WTC11 (cell line): ENCODE measurements at regions not wholly inside any gene's neighbourhood (a gene's known extent, or its start where the extent isn't known, plus 50 kb on each side); places are given as distances from the start of the nearest gene placed in this dataset.

Experiments
- ATAC-seq: fragments of 200-7000 bp; cut with Tn5 transposase; 2 replicates; pipeline ENCODE4 v1.10.0; 2021; ENCODE audit warnings: mild to moderate bottlenecking, moderate library complexity
- CTCF ChIA-PET: fragments of 300-600 bp; sonication (Branson Sonifier 250); formaldehyde crosslinking; loops from one replicate; lab custom pipeline; 2021; ENCODE audit warnings: antibody characterized with exemption; lab: Charles Lee
- POLR2A ChIA-PET: fragments of 350-600 bp; sonication (Branson Sonifier 250); formaldehyde crosslinking; loops from one replicate; lab custom pipeline; 2021; ENCODE audit warnings: antibody characterized with exemption; lab: Charles Lee
- DNase-seq: peaks from one replicate; pipeline ENCODE4 v3.0.0; 2021; ENCODE audit warnings: low spot score
- H3K27ac Mint-ChIP-seq: 2 replicates; pipeline ENCODE4 v1.8.0; 2021; ENCODE audit warnings: mixed read lengths
- H3K27me3 Mint-ChIP-seq: 2 replicates; pipeline ENCODE4 v1.8.0; 2021; ENCODE audit warnings: low read depth, mild to moderate bottlenecking, moderate library complexity, mixed read lengths
- H3K36me3 Mint-ChIP-seq: 2 replicates; pipeline ENCODE4 v1.8.0; 2021; ENCODE audit warnings: mixed read lengths
- H3K4me1 Mint-ChIP-seq: 2 replicates; pipeline ENCODE4 v1.8.0; 2022; ENCODE audit warnings: mixed read lengths
- H3K4me3 Mint-ChIP-seq: 2 replicates; pipeline ENCODE4 v1.8.0; 2021; ENCODE audit warnings: mild to moderate bottlenecking, moderate library complexity, mixed read lengths
- H3K9me3 Mint-ChIP-seq: 2 replicates; pipeline ENCODE4 v1.8.0; 2021; ENCODE audit warnings: mixed read lengths
- AR ChIP-seq: fragments of 250-450 bp; sonication (Bioruptor Pico); IDR thresholded peaks from 2 replicates; pipeline ENCODE4 v1.9.0; 2021; ENCODE audit warnings: mild to moderate bottlenecking
- ATF2 ChIP-seq: sonication (generic); formaldehyde crosslinking; IDR thresholded peaks from 2 replicates; pipeline ENCODE4 v1.8.1; 2022; ENCODE audit warnings: low read depth, missing genetic modification reagents, borderline replicate concordance
- E2F1 ChIP-seq: sonication (generic); formaldehyde crosslinking; IDR thresholded peaks from 2 replicates; pipeline ENCODE4 v1.8.0; 2022; ENCODE audit warnings: mild to moderate bottlenecking, missing genetic modification reagents
- E2F5 ChIP-seq: sonication (generic); formaldehyde crosslinking; IDR thresholded peaks from 2 replicates; pipeline ENCODE4 v1.8.1; 2022; ENCODE audit warnings: mild to moderate bottlenecking, moderate library complexity, missing genetic modification reagents
- ETV6 ChIP-seq: sonication (generic); formaldehyde crosslinking; IDR thresholded peaks from 2 replicates; pipeline ENCODE4 v1.8.1; 2022; ENCODE audit warnings: mild to moderate bottlenecking, missing genetic modification reagents
- IRF2 ChIP-seq: sonication (generic); formaldehyde crosslinking; IDR thresholded peaks from 2 replicates; pipeline ENCODE4 v1.8.0; 2022; ENCODE audit warnings: low read depth, missing genetic modification reagents, borderline replicate concordance
- MXD4 ChIP-seq: fragments of 250-450 bp; sonication (Bioruptor Pico); IDR thresholded peaks from 2 replicates; pipeline ENCODE4 v1.8.0; 2021; ENCODE audit warnings: mild to moderate bottlenecking, moderate library complexity, borderline replicate concordance
- NFE2L1 ChIP-seq: sonication (generic); formaldehyde crosslinking; IDR thresholded peaks from 2 replicates; pipeline ENCODE4 v1.8.1; 2023; ENCODE audit warnings: missing genetic modification reagents
- NR1H2 ChIP-seq: sonication (generic); formaldehyde crosslinking; IDR thresholded peaks from 2 replicates; pipeline ENCODE4 v1.9.0; 2021; ENCODE audit warnings: mild to moderate bottlenecking, moderate library complexity, missing genetic modification reagents
- PRDM15 ChIP-seq: sonication (generic); formaldehyde crosslinking; IDR thresholded peaks from 2 replicates; pipeline ENCODE4 v1.8.0; 2022; ENCODE audit warnings: missing genetic modification reagents
- SOX15 ChIP-seq: fragments of 250-450 bp; sonication (Bioruptor Pico); IDR thresholded peaks from 2 replicates; pipeline ENCODE4 v1.9.0; 2021; ENCODE audit warnings: mild to moderate bottlenecking
- STAT6 ChIP-seq: sonication (generic); formaldehyde crosslinking; conservative IDR thresholded peaks from 2 replicates; pipeline ENCODE4 v1.8.1; 2023; ENCODE audit warnings: mild to moderate bottlenecking, low read depth, missing genetic modification reagents, moderate library complexity
- TP53 ChIP-seq: sonication (generic); formaldehyde crosslinking; IDR thresholded peaks from 2 replicates; pipeline ENCODE4 v1.8.1; 2023; ENCODE audit warnings: mild to moderate bottlenecking, missing genetic modification reagents
- ZBTB43 ChIP-seq: sonication (generic); formaldehyde crosslinking; IDR thresholded peaks from 2 replicates; pipeline ENCODE4 v1.8.1; 2023; ENCODE audit warnings: mild to moderate bottlenecking, missing genetic modification reagents
- ZNF423 ChIP-seq: fragments of 250-450 bp; sonication (Bioruptor Pico); IDR thresholded peaks from 2 replicates; pipeline ENCODE4 v2.1.2; 2022; ENCODE audit warnings: mild to moderate bottlenecking, moderate library complexity

- CTCF ChIA-PET: no interaction called here
- H3K4me3 Mint-ChIP-seq: no peak overlapping the region
- no peak overlapping the region for H3K27ac Mint-ChIP-seq
- peaks cover 4% of the 10 kb centered on the region; the same call in 1 of the 2 replicates for H3K27me3 Mint-ChIP-seq
- peaks cover 39% of the 10 kb centered on the region for H3K4me1 Mint-ChIP-seq
- 0 out of 2 replicates have a peak, but pooled peaks cover 4% of the 10 kb centered on the region for H3K9me3 Mint-ChIP-seq
- ATAC-seq (no peak), DNase-seq (no peak)
- H3K36me3 Mint-ChIP-seq: no peaks in the 10 kb centered on the region
- TF ChIP-seq AR (CRISPR knock-in tag) (no peak), PRDM15 (CRISPR knock-in tag) (no peak), NFE2L1 (CRISPR knock-in tag) (no peak)
- POLR2A ChIA-PET: no interaction called here
Observed at GRCh38 chr2:59339837-59340207, 1098.7 kb upstream of the FANCL start.

GRCh38 chr2:59339121-59339836, 1098.2 kb upstream of the FANCL start:
- POLR2A ChIA-PET: no interaction called here
- TF ChIP-seq E2F1 (CRISPR knock-in tag) (no peak), ZNF423 (CRISPR knock-in tag) (no peak), MXD4 (no peak), TP53 (no peak)
- Mint-ChIP-seq H3K4me1 (peaks cover 39% of the 10 kb centered on the region), H3K36me3 (no peaks in the 10 kb centered on the region), H3K27me3 (peaks cover 4% of the 10 kb centered on the region; the same call in 1 of the 2 replicates), H3K27ac (no peak overlapping the region), H3K9me3 (0 out of 2 replicates have a peak, but pooled peaks cover 4% of the 10 kb centered on the region), H3K4me3 (no peak overlapping the region)
- CTCF ChIA-PET: no interaction called here
- ATAC-seq (no peak), DNase-seq (no peak)

- Mint-ChIP-seq H3K36me3 (no peaks in the 10 kb centered on the region), H3K27ac (no peak overlapping the region), H3K4me3 (no peak overlapping the region), H3K9me3 (peaks cover 19% of the 10 kb centered on the region), H3K4me1 (peaks cover 1% of the 10 kb centered on the region; the same call in 1 of the 2 replicates), H3K27me3 (no peaks in the 10 kb centered on the region)
- POLR2A ChIA-PET: no interaction called here
- CTCF ChIA-PET: no interaction called here
- no peak for DNase-seq
- no peak for ATAC-seq
- TF ChIP-seq ATF2 (no peak), ETV6 (CRISPR knock-in tag) (no peak), STAT6 (CRISPR knock-in tag) (no peak), ZBTB43 (CRISPR knock-in tag) (no peak), NR1H2 (CRISPR knock-in tag) (no peak), SOX15 (CRISPR knock-in tag) (no peak), E2F5 (CRISPR knock-in tag) (no peak), IRF2 (CRISPR knock-in tag) (no peak)
Observed at GRCh38 chr2:59333007-59333406, 1091.9 kb upstream of the FANCL start.
